ENCODE measurements at regions not wholly inside any gene's neighbourhood (a gene's known extent, or its start where the extent isn't known, plus 50 kb on each side); places are given as distances from the start of the nearest gene placed in this dataset.
A peak's percentile ranks its signal among the peaks of the same experiment; 100 is the strongest.

DNA sequence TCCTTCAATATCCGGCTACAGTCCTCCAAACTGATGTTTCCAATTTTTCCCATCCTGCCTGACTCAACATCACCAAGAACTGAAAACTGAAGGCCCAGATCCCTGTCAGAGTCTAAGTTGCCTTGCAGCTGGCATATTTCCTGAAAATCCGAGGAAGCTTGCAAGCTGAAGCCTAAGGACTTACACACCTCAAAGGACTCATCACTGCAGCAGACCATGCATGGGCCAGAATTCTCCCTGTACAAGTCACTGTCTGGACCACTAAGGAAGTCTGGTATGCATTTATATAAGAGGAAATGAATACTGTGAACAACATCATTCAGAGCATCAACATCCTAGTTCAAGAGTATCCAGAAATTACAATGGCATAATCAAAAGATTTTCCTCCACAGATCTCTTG is 548.8 kb upstream of the MDFIC2 start:
- peaks cover 21% of the 10 kb centered on the region for H3K27me3 Mint-ChIP-seq
- no peak overlapping the region for H3K27ac Mint-ChIP-seq
- H3K36me3 Mint-ChIP-seq (ENCODE audit: low read depth), result no peaks in the 10 kb centered on the region
- H3K9me3 Mint-ChIP-seq, result no peaks in the 10 kb centered on the region
- H3K4me1 Mint-ChIP-seq, result peaks cover 7% of the 10 kb centered on the region
- CTCF ChIA-PET, result no interaction called here
- no peak overlapping the region for H3K4me3 Mint-ChIP-seq
- DNase-seq, result no peak
- POLR2A ChIA-PET, result no interaction called here

GRCh38 chr3:70857916-70858315 is 545.5 kb upstream of the MDFIC2 start:
- Mint-ChIP-seq H3K4me3 (no peak overlapping the region), H3K27ac (no peak overlapping the region), H3K4me1 (peaks cover 14% of the 10 kb centered on the region), H3K9me3 (no peaks in the 10 kb centered on the region), H3K27me3 (peaks cover 17% of the 10 kb centered on the region), H3K36me3 (ENCODE audit: low read depth) (no peaks in the 10 kb centered on the region)
- POLR2A ChIA-PET, result no interaction called here
- CTCF ChIA-PET, result no interaction called here
- DNase-seq, result no peak

- no peak for DNase-seq
- no peak overlapping the region for H3K4me3 Mint-ChIP-seq
- CTCF ChIA-PET, result no interaction called here
- H3K4me1 Mint-ChIP-seq, result peaks cover 14% of the 10 kb centered on the region
- H3K9me3 Mint-ChIP-seq, result no peaks in the 10 kb centered on the region
- H3K27ac Mint-ChIP-seq, result no peak overlapping the region
- H3K36me3 Mint-ChIP-seq (ENCODE audit: low read depth), result no peaks in the 10 kb centered on the region
- POLR2A ChIA-PET, result no interaction called here
- peaks cover 17% of the 10 kb centered on the region for H3K27me3 Mint-ChIP-seq
Observed at GRCh38 chr3:70856414-70857162, 544.1 kb upstream of the MDFIC2 start.

DNA sequence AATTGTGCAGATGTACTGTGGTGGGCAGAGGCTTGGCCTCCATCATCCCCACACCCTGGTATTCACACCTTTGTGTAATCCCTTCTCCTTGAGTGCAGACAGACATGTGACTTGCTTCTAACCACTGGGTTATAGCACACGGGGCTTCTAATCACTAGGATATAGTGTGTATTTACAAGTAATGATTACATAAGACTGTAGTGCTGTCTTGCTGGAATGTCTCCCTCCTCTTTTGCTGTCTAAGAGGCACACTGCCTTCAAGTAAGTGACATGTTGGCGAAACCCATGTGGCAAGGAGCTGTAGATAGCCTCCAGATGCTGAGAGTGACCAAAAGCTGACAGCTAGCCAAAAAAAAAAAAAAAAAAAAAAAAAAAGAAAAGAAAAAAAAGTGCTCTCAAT is 542.7 kb upstream of the MDFIC2 start:
- Mint-ChIP-seq H3K36me3 (ENCODE audit: low read depth) (no peaks in the 10 kb centered on the region), H3K4me3 (no peak overlapping the region), H3K27me3 (peaks cover 19% of the 10 kb centered on the region), H3K27ac (no peak overlapping the region), H3K9me3 (no peaks in the 10 kb centered on the region), H3K4me1 (peaks cover 14% of the 10 kb centered on the region)
- DNase-seq, result no peak
- CTCF ChIA-PET, result no interaction called here
- POLR2A ChIA-PET, result no interaction called here

DNA sequence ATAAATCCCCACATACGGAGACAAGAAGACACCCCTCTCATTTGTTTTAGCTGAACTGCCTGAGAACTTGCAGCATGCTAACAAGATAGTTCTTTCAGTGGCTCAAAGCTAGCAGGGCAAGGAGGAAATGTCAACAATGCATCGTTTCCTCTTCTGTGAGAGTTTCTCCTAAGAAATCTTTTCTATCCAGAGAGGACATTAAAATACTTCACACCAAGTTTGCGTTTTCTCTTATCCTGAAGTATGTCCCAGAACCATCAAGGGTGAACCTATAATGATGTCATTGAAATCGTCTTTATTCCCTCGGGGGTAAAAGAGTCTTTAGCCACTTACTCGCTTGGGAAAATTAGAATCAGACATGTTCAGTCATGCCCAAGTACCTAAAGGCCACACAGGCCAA is 541.7 kb upstream of the MDFIC2 start:
- H3K27me3 Mint-ChIP-seq, result peaks cover 17% of the 10 kb centered on the region
- no peak overlapping the region for H3K27ac Mint-ChIP-seq
- peaks cover 14% of the 10 kb centered on the region for H3K4me1 Mint-ChIP-seq
- DNase-seq, result no peak
- H3K4me3 Mint-ChIP-seq, result no peak overlapping the region
- H3K9me3 Mint-ChIP-seq, result no peaks in the 10 kb centered on the region
- CTCF ChIA-PET, result no interaction called here
- POLR2A ChIA-PET, result no interaction called here
- H3K36me3 Mint-ChIP-seq (ENCODE audit: low read depth), result no peaks in the 10 kb centered on the region

DNA sequence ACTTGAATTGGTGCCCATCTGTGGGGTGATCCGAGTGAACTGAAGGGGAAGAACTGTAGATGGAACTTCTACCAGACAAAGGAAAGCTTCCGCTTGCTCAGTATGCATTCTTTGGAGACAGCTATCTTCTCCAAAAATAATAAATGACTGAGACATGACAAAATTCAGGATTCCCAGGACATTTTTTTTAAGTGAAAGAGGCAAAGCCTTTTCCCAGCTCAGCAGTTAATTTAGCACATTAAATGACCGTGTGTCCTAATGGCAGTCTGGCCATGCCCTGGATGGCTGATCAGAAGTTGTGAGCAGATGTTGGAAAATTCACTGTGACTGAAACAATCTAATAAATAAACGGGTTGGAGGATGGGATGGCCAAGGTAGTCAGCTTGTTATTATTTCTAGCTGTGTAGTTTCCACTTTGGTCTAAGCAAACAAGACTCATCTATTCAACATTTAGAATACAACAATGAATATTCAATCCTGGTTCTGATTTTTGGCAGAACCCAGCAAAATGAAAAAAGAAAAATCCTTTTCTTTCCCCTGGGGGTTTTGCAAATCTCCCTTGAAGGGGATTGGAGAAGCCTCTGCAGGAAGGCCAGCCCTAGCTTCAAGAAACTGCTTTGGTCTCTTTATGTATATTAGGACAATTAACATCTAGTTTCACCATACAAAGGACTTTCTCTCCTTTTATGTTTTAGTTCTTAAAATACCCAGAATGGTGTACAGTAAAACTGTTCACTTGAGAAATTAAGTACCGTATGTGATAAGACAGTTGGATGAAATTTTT is 540.9 kb upstream of the MDFIC2 start:
- H3K36me3 Mint-ChIP-seq (ENCODE audit: low read depth), result no peaks in the 10 kb centered on the region
- H3K4me3 Mint-ChIP-seq, result no peak overlapping the region
- peaks cover 14% of the 10 kb centered on the region for H3K4me1 Mint-ChIP-seq
- no peak for DNase-seq
- CTCF ChIA-PET, result interaction anchor here (0.6 kb wide), 1 partner anchor 19 kb away, joined by 3 read pairs; no protein-coding TSS in a partner anchor
- no peaks in the 10 kb centered on the region for H3K9me3 Mint-ChIP-seq
- H3K27me3 Mint-ChIP-seq, result peaks cover 23% of the 10 kb centered on the region
- POLR2A ChIA-PET, result no interaction called here
- no peak overlapping the region for H3K27ac Mint-ChIP-seq

DNA sequence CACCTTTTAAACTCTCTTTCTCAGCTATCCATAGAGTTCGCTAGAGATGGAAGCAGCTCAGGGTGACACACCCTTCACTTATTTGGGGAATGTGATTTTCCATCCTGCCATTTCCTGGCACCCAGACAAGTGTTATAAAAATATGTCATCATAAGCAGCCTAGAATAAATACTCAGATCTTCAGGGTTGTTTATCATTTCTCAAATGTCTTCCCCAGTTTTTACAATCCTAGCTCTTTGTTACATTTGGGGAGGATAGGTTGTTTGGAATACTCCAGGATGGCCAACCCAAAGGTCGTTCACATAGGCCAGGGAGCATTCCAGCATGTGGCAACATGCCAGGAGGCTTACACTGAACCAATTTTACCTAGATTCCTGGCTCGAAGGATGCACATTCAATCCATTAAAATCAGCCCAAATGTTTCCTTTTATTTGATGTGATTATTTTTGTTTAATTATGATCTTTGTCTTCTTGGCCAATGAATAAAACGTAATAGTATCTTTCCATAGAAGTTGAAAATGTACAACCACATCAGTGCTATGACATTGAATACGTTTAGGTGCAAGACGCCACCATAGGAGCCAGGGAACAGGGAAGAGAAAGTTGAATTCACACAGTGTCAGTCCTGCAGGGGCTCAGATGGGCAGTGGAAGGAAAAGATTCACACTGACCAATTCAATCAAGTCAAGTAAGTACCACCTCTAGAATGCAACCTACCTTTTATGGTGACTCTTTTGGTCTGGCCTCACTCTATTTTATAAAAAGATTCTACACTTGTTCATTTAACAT is 537.7 kb upstream of the MDFIC2 start:
- no peaks in the 10 kb centered on the region for H3K36me3 Mint-ChIP-seq (ENCODE audit: low read depth)
- CTCF ChIA-PET, result no interaction called here
- no peak for DNase-seq
- H3K4me3 Mint-ChIP-seq, result no peak overlapping the region
- peaks cover 4% of the 10 kb centered on the region for H3K4me1 Mint-ChIP-seq
- no peak overlapping the region for H3K27ac Mint-ChIP-seq
- peaks cover 35% of the 10 kb centered on the region for H3K27me3 Mint-ChIP-seq
- no peaks in the 10 kb centered on the region for H3K9me3 Mint-ChIP-seq
- POLR2A ChIA-PET, result no interaction called here

DNA sequence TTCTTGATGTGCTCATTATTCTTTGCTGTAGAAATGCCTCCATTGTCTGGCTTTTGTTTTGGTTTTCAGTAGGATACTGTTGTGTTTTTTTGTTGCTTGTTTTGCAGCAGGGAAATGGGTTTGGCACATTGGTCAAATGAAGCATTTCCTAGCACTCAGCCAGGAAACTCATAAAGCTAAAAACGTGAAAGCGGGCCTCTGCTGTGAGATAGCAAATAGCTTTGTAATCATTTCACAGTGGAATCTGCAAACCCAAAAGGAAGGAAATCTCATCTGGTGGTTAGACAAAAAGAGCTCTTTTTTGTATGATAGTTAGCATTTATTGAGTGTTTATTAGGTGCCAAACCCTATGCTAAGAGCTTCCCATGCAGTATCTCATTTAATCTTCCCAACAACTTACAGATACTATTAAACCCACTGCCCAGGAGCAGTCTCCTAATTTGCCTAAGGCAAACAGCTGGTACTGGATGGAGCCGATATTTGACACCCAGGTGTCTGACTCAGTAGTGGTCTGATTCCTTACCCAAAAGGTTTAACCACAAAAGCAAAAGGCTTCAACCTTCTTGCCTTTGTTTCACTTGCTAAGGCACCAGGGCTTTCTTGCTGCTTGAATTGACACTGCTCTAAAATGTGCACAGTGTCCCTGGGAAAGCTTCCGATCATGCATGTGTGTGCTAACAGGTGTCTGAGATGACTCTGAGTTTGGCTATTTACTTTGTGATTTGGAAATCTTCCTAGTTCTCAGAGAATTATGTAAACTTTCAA is 527.9 kb upstream of the MDFIC2 start:
- Mint-ChIP-seq H3K4me3 (no peak overlapping the region), H3K36me3 (ENCODE audit: low read depth) (no peaks in the 10 kb centered on the region), H3K9me3 (no peaks in the 10 kb centered on the region), H3K4me1 (peaks cover 27% of the 10 kb centered on the region), H3K27ac (peak overlapping the region; percentile 44), H3K27me3 (peaks cover 13% of the 10 kb centered on the region)
- ChIA-PET CTCF (no interaction called here), POLR2A (no interaction called here)
- DNase-seq, result peak; percentile 17

- Mint-ChIP-seq H3K27me3 (peaks cover 21% of the 10 kb centered on the region), H3K9me3 (no peaks in the 10 kb centered on the region), H3K4me3 (no peak overlapping the region), H3K27ac (no peak overlapping the region), H3K4me1 (peaks cover 4% of the 10 kb centered on the region), H3K36me3 (ENCODE audit: low read depth) (no peaks in the 10 kb centered on the region)
- DNase-seq, result no peak
- CTCF ChIA-PET, result interaction anchor here (0.7 kb wide), 1 partner anchor 20 kb away, joined by 3 read pairs; no protein-coding TSS in a partner anchor
- POLR2A ChIA-PET, result no interaction called here
Observed at GRCh38 chr3:70833239-70833960, 521.0 kb upstream of the MDFIC2 start.

GRCh38 chr3:70832834-70833205 is 520.4 kb upstream of the MDFIC2 start:
- ChIA-PET CTCF (no interaction called here), POLR2A (no interaction called here)
- H3K27ac Mint-ChIP-seq, result no peak overlapping the region
- H3K27me3 Mint-ChIP-seq, result peaks cover 21% of the 10 kb centered on the region
- no peak for DNase-seq
- H3K9me3 Mint-ChIP-seq, result no peaks in the 10 kb centered on the region
- H3K4me1 Mint-ChIP-seq, result no peaks in the 10 kb centered on the region
- H3K4me3 Mint-ChIP-seq, result no peak overlapping the region
- no peaks in the 10 kb centered on the region for H3K36me3 Mint-ChIP-seq (ENCODE audit: low read depth)

DNA sequence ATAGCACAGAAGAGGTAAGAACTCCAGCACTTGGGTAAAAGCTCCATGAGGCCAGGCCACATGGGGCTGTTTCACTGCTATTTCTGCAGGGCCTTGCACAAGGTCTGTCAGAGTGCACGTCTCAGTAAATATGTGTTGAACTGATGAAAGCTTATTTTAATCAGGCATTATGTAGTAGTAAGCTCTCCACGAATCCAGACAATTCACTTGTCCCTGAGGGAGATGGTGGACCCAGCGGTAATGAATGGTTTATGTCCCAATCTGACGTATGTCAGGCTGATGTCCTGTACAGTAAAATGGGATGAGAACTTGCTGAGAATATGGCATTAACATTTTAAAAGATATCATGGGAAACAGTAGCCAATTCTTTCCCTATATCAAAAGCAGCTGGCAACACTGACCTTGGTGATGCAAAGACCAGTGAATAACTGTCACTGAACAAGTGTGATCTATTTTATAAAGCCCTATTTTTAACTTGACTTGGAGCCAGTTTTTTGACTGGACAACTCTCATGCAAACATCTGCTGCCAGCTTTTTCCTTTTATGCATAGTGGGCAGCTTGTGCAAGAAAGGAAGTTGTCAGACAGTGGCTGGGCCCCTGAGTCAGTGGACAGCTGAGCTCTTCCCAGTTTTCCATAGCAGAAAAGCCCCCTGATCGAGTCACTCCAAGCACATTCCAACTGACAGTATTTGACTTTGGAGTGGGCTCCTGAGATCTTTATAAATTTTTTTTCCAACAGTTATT is 519.8 kb upstream of the MDFIC2 start:
- POLR2A ChIA-PET, result no interaction called here
- peaks cover 21% of the 10 kb centered on the region for H3K27me3 Mint-ChIP-seq
- CTCF ChIA-PET, result no interaction called here
- H3K27ac Mint-ChIP-seq, result no peak overlapping the region
- DNase-seq, result no peak
- no peak overlapping the region for H3K4me3 Mint-ChIP-seq
- H3K36me3 Mint-ChIP-seq (ENCODE audit: low read depth), result no peaks in the 10 kb centered on the region
- no peaks in the 10 kb centered on the region for H3K4me1 Mint-ChIP-seq
- H3K9me3 Mint-ChIP-seq, result no peaks in the 10 kb centered on the region

GRCh38 chr3:70829092-70829491 is 516.7 kb upstream of the MDFIC2 start:
- H3K4me3 Mint-ChIP-seq, result no peak overlapping the region
- ChIA-PET POLR2A (no interaction called here), CTCF (no interaction called here)
- no peaks in the 10 kb centered on the region for H3K36me3 Mint-ChIP-seq (ENCODE audit: low read depth)
- peaks cover 18% of the 10 kb centered on the region for H3K27me3 Mint-ChIP-seq
- no peaks in the 10 kb centered on the region for H3K9me3 Mint-ChIP-seq
- H3K27ac Mint-ChIP-seq, result no peak overlapping the region
- no peak for DNase-seq
- no peaks in the 10 kb centered on the region for H3K4me1 Mint-ChIP-seq
